PFSK-1 (cell line): ENCODE measurements at regions not wholly inside any gene's neighbourhood (a gene's known extent, or its start where the extent isn't known, plus 50 kb on each side); places are given as distances from the start of the nearest gene placed in this dataset.

ENCODE experiments used
- FOXP2 ChIP-seq: optimal IDR thresholded peaks from 2 replicates; pipeline ENCODE3; 2011; ENCODE audit warnings: borderline replicate concordance, control low read depth, inconsistent platforms; ENCODE audit not compliant: insufficient read depth; ENCODE audit errors: extremely low read length, extremely low read depth
- POLR2AphosphoS5 ChIP-seq: IDR thresholded peaks from 2 replicates; pipeline ENCODE4 v1.6.1; 2012; ENCODE audit warnings: low read depth, mild to moderate bottlenecking, control low read depth, low read length, moderate library complexity
- REST ChIP-seq, 2 experiments: IDR thresholded peaks; 2 replicates each; pipeline versions ENCODE4 v1.6.1 to v1.8.0; 2011 to 2012; ENCODE audit warnings: low read depth in 2 of 2, low read length in 2 of 2, control low read depth in 1 of 2, inconsistent platforms in 1 of 2, mild to moderate bottlenecking in 1 of 2, moderate library complexity in 1 of 2; ENCODE audit not compliant: insufficient read depth in 1 of 2
- SIN3A ChIP-seq: IDR thresholded peaks from 2 replicates; pipeline ENCODE4 v1.6.1; 2012; ENCODE audit warnings: mild to moderate bottlenecking, low read length, moderate library complexity, borderline replicate concordance; ENCODE audit not compliant: insufficient read depth
- TAF1 ChIP-seq: IDR thresholded peaks from 2 replicates; pipeline ENCODE4 v1.6.1; 2012; ENCODE audit warnings: low read length, control low read depth, borderline replicate concordance; ENCODE audit not compliant: insufficient read depth

- TF ChIP-seq FOXP2 (no peak), TAF1 (no peak), REST (IDR thresholded peaks at IDR 0.05; ENCODE audit: insufficient read depth in 1 of 2, low read depth in 2 of 2, low read length in 2 of 2) (no peak), POLR2AphosphoS5 (no peak), SIN3A (no peak)
These were observed 322.6 kb upstream of the KCNH8 start for GRCh38 chr3:18825665-18826064.

GRCh38 chr3:18813300-18813699 is 335.0 kb upstream of the KCNH8 start:
- TF ChIP-seq POLR2AphosphoS5 (no peak), FOXP2 (no peak), TAF1 (no peak), REST (IDR thresholded peaks at IDR 0.05; ENCODE audit: insufficient read depth in 1 of 2, low read depth in 2 of 2, low read length in 2 of 2) (no peak), SIN3A (no peak)

- peak in 1 of 2 experiments; percentile 83; a peak in 2 of 4 replicates for TF ChIP-seq REST (IDR thresholded peaks at IDR 0.05; ENCODE audit: insufficient read depth in 1 of 2, low read depth in 2 of 2, low read length in 2 of 2)
- TF ChIP-seq TAF1: no peak
These were observed 336.0 kb upstream of the KCNH8 start for GRCh38 chr3:18812316-18812715.

GRCh38 chr3:18810306-18810661 is 338.0 kb upstream of the KCNH8 start:
- TF ChIP-seq TAF1 (no peak), POLR2AphosphoS5 (no peak), REST (IDR thresholded peaks at IDR 0.05; ENCODE audit: insufficient read depth in 1 of 2, low read depth in 2 of 2, low read length in 2 of 2) (no peak)

- no peak for TF ChIP-seq TAF1
- TF ChIP-seq FOXP2: no peak
- TF ChIP-seq SIN3A: no peak
- no peak for TF ChIP-seq POLR2AphosphoS5
These were observed 338.5 kb upstream of the KCNH8 start for GRCh38 chr3:18809640-18810305.
